OCI-LY1 (cell line): ENCODE measurements at regions not wholly inside any gene's neighbourhood (a gene's known extent, or its start where the extent isn't known, plus 50 kb on each side); places are given as distances from the start of the nearest gene placed in this dataset.

ENCODE experiments used
- H2AFZ ChIP-seq: fragments of 200-600 bp; sonication (generic), shearing (Covaris generic); 2 replicates; pipeline ENCODE4 v1.6.0; 2014; ENCODE audit warnings: antibody characterized with exemption, mild to moderate bottlenecking, low read length
- H3F3A ChIP-seq: fragments of 200-600 bp; sonication (generic), shearing (Covaris generic); 2 replicates; pipeline ENCODE4 v1.6.0; 2014; ENCODE audit warnings: mild to moderate bottlenecking, antibody characterized with exemption, low read length, moderate library complexity; ENCODE audit not compliant: insufficient read depth
- H3K27ac ChIP-seq: fragments of 200-600 bp; sonication (generic); 2 replicates; pipeline ENCODE4 v1.5.1; 2014; ENCODE audit warnings: low read length, mixed run types, mild to moderate bottlenecking, low read depth; ENCODE audit not compliant: poor library complexity, severe bottlenecking
- H3K27me3 ChIP-seq: fragments of 200-600 bp; sonication (generic); 2 replicates; pipeline ENCODE4 v1.6.0; 2014; ENCODE audit warnings: antibody characterized with exemption, mild to moderate bottlenecking, low read length, moderate library complexity; ENCODE audit not compliant: insufficient read depth
- H3K36me3 ChIP-seq: fragments of 200-600 bp; sonication (generic); 2 replicates; pipeline ENCODE4 v1.6.1; 2014; ENCODE audit warnings: mild to moderate bottlenecking, antibody characterized with exemption, low read length, moderate library complexity, mixed read lengths; ENCODE audit not compliant: insufficient read depth
- H3K4me1 ChIP-seq: fragments of 200-600 bp; sonication (generic); 2 replicates; pipeline ENCODE4 v1.5.1; 2014; ENCODE audit warnings: mild to moderate bottlenecking, low read length, moderate library complexity; ENCODE audit not compliant: insufficient read depth, severe bottlenecking
- H3K4me2 ChIP-seq: fragments of 200-600 bp; sonication (generic), shearing (Covaris generic); 2 replicates; pipeline ENCODE4 v1.6.1; 2014; ENCODE audit warnings: low read length
- H3K4me3 ChIP-seq: fragments of 200-600 bp; sonication (generic); 2 replicates; pipeline ENCODE4 v1.5.1; 2014; ENCODE audit warnings: low read length, low read depth, mild to moderate bottlenecking, mixed read lengths; ENCODE audit not compliant: poor library complexity, severe bottlenecking
- H3K79me2 ChIP-seq: fragments of 200-600 bp; shearing (Covaris generic); 2 replicates; pipeline ENCODE4 v1.6.1; 2016; ENCODE audit warnings: mixed run types, low read length, mixed read lengths; ENCODE audit not compliant: insufficient read depth
- H3K9ac ChIP-seq: fragments of 200-600 bp; sonication (generic), shearing (Covaris generic); 2 replicates; pipeline ENCODE4 v1.6.1; 2014; ENCODE audit warnings: mild to moderate bottlenecking, low read length, mixed read lengths
- H3K9me2 ChIP-seq: fragments of 200-600 bp; sonication (generic), shearing (Covaris generic); 2 replicates; pipeline ENCODE4 v1.6.1; 2014; ENCODE audit warnings: low read depth, mild to moderate bottlenecking, low read length, mixed read lengths
- H3K9me3 ChIP-seq: fragments of 200-600 bp; shearing (Covaris generic); 2 replicates; pipeline ENCODE4 v1.6.1; 2014; ENCODE audit warnings: low read length, mixed read lengths
- H4K20me1 ChIP-seq: fragments of 200-600 bp; sonication (generic), shearing (Covaris generic); 2 replicates; pipeline ENCODE4 v1.6.0; 2016; ENCODE audit warnings: mild to moderate bottlenecking, low read length; ENCODE audit not compliant: insufficient read depth
- CTCF ChIP-seq: fragments of 200-600 bp; sonication (generic), shearing (Covaris generic); IDR thresholded peaks from 2 replicates; pipeline ENCODE4 v1.5.1; 2017; ENCODE audit warnings: mild to moderate bottlenecking, antibody characterized with exemption, low read length, moderate library complexity, mixed read lengths
- EZH2 ChIP-seq: fragments of 200-600 bp; sonication (generic), shearing (Covaris generic); IDR thresholded peaks from 2 replicates; pipeline ENCODE4 v1.8.0; 2017; ENCODE audit warnings: borderline replicate concordance, mixed run types, mild to moderate bottlenecking, antibody characterized with exemption, low read length, moderate library complexity, mixed read lengths

GRCh38 chr1:43062527-43063095 is 103.9 kb upstream of the SLC2A1 start:
- Histone ChIP-seq H3K4me2 (no peak overlapping the region), H3K27me3 (peaks cover 1% of the 10 kb centered on the region; the same call in 1 of the 2 replicates), H3K9me2 (no peaks in the 10 kb centered on the region), H3F3A (no peaks in the 10 kb centered on the region), H4K20me1 (no peaks in the 10 kb centered on the region), H3K27ac (no peak overlapping the region), H3K9ac (no peak overlapping the region), H3K9me3 (no peaks in the 10 kb centered on the region), H3K79me2 (no peaks in the 10 kb centered on the region), H3K4me3 (no peak overlapping the region), H3K4me1 (peaks cover 10% of the 10 kb centered on the region), H3K36me3 (no peaks in the 10 kb centered on the region), H2AFZ (no peak overlapping the region)
- no peak for TF ChIP-seq CTCF
- TF ChIP-seq EZH2 = no peak

GRCh38 chr1:43061757-43062156 is 103.1 kb upstream of the SLC2A1 start:
- no peak overlapping the region for H3K9ac ChIP-seq
- H3K4me2 ChIP-seq = no peak overlapping the region
- H3K27ac ChIP-seq = no peak overlapping the region
- no peaks in the 10 kb centered on the region for H4K20me1 ChIP-seq
- H3K9me2 ChIP-seq = no peaks in the 10 kb centered on the region
- H3K27me3 ChIP-seq = no peaks in the 10 kb centered on the region; the same call in 1 of the 2 replicates
- peaks cover 10% of the 10 kb centered on the region for H3K4me1 ChIP-seq
- H3K79me2 ChIP-seq = no peaks in the 10 kb centered on the region
- H3K36me3 ChIP-seq = no peaks in the 10 kb centered on the region
- H3K9me3 ChIP-seq = no peaks in the 10 kb centered on the region
- no peak for TF ChIP-seq EZH2
- TF ChIP-seq CTCF = no peak
- no peak overlapping the region for H2AFZ ChIP-seq
- no peak overlapping the region for H3K4me3 ChIP-seq
- H3F3A ChIP-seq = no peaks in the 10 kb centered on the region

GRCh38 chr1:43059640-43060574 is 101.2 kb upstream of the SLC2A1 start:
- Histone ChIP-seq H3K4me2 (no peak overlapping the region), H3K36me3 (no peaks in the 10 kb centered on the region), H3K4me1 (peaks cover 10% of the 10 kb centered on the region), H3K27ac (no peak overlapping the region), H3K79me2 (no peaks in the 10 kb centered on the region), H3F3A (no peaks in the 10 kb centered on the region), H3K4me3 (no peak overlapping the region), H3K9me3 (no peaks in the 10 kb centered on the region), H3K9me2 (no peaks in the 10 kb centered on the region), H2AFZ (no peak overlapping the region), H3K27me3 (no peaks in the 10 kb centered on the region; the same call in 1 of the 2 replicates), H3K9ac (no peak overlapping the region), H4K20me1 (no peaks in the 10 kb centered on the region)
- TF ChIP-seq EZH2 (no peak), CTCF (no peak)
